Stimulated activated CD4-positive, alpha-beta T cell treated with anti-CD3 and anti-CD28 coated beads, Interleukin-15, amount 100 ng/mL, for 48 hours (primary cell): ENCODE measurements at regions not wholly inside any gene's neighbourhood (a gene's known extent, or its start where the extent isn't known, plus 50 kb on each side); places are given as distances from the start of the nearest gene placed in this dataset.
"Not testable (repeated sequence)": the region's sequence is repeated elsewhere in the genome, so short reads cannot be mapped to it uniquely, and the experiment has no call there.

Experiments
- DNase-seq, 2 donors: peaks; one replicate each; pipeline ENCODE4 v3.0.0-alpha.2; 2020; ENCODE audit warnings: low read depth in 2 of 2

- DNase-seq: no peak
These were observed 73.6 kb upstream of the TIAM2 start for GRCh38 chr6:154921482-154921881.

GRCh38 chr6:154923199-154923869, 71.8 kb upstream of the TIAM2 start:
- no peak for DNase-seq

- no peak for DNase-seq
These were observed 70.0 kb upstream of the TIAM2 start for GRCh38 chr6:154925130-154925529.

- DNase-seq: no peak
These were observed 68.7 kb upstream of the TIAM2 start for GRCh38 chr6:154926366-154926765.

GRCh38 chr6:154928325-154928922, 66.7 kb upstream of the TIAM2 start:
- peak; percentile 25 to 63 for DNase-seq

GRCh38 chr6:154930451-154930851, 64.7 kb upstream of the TIAM2 start:
- no peak for DNase-seq

GRCh38 chr6:154931711-154932424, 63.2 kb upstream of the TIAM2 start:
- DNase-seq: no peak

- no peak for DNase-seq
These were observed 62.5 kb upstream of the TIAM2 start for GRCh38 chr6:154932515-154933027.

GRCh38 chr6:154933181-154933827, 61.8 kb upstream of the TIAM2 start:
- DNase-seq: no peak

GRCh38 chr6:154937306-154938220, 57.6 kb upstream of the TIAM2 start:
- no peak for DNase-seq

GRCh38 chr6:154938221-154938580, 56.9 kb upstream of the TIAM2 start:
- no peak for DNase-seq

GRCh38 chr6:154938727-154939285, 56.3 kb upstream of the TIAM2 start:
- DNase-seq: not testable (repeated sequence)

- DNase-seq: no peak
These were observed 52.3 kb upstream of the TIAM2 start for GRCh38 chr6:154942770-154943169.

GRCh38 chr6:154945271-154945890, 49.7 kb upstream of the TIAM2 start:
- DNase-seq: no peak
